ENCODE measurements at regions not wholly inside any gene's neighbourhood (a gene's known extent, or its start where the extent isn't known, plus 50 kb on each side); places are given as distances from the start of the nearest gene placed in this dataset.

GRCh38 chr3:78455712-78456433, 1311.9 kb downstream of the ROBO1 start:
- no peak overlapping the region for H3K9ac ChIP-seq (ENCODE audit: low read depth in 2 of 2, low read length in 2 of 2)
- H3K9me3 ChIP-seq: no peaks in the 10 kb centered on the region
- DNase-seq: no peak
- H3K36me3 ChIP-seq: no peaks in the 10 kb centered on the region
- TF ChIP-seq CTCF (IDR thresholded peaks at IDR 0.05): no peak
- intact Hi-C loops (cut with DNase I): no loop called here
- H3K27ac ChIP-seq: no peak overlapping the region
- no peak overlapping the region for H3K4me3 ChIP-seq
- no peaks in the 10 kb centered on the region for H3K4me1 ChIP-seq
- no peaks in the 10 kb centered on the region for H3K27me3 ChIP-seq

- Histone ChIP-seq H3K36me3 (no peaks in the 10 kb centered on the region), H3K4me1 (no peaks in the 10 kb centered on the region), H3K9ac (ENCODE audit: low read depth in 2 of 2, low read length in 2 of 2) (no peak overlapping the region), H3K4me3 (no peak overlapping the region), H3K27me3 (no peaks in the 10 kb centered on the region), H3K27ac (no peak overlapping the region), H3K9me3 (no peaks in the 10 kb centered on the region)
- DNase-seq: no peak
- TF ChIP-seq CTCF (IDR thresholded peaks at IDR 0.05): no peak
- intact Hi-C loops (cut with DNase I): no loop called here
These were observed 1308.0 kb downstream of the ROBO1 start for GRCh38 chr3:78459796-78460195.

GRCh38 chr3:78462021-78462420, 1305.8 kb downstream of the ROBO1 start:
- H3K36me3 ChIP-seq: no peaks in the 10 kb centered on the region
- no peaks in the 10 kb centered on the region for H3K27me3 ChIP-seq
- H3K9me3 ChIP-seq: no peaks in the 10 kb centered on the region
- no peak overlapping the region for H3K27ac ChIP-seq
- no peaks in the 10 kb centered on the region for H3K4me1 ChIP-seq
- no peak for DNase-seq
- intact Hi-C loops (cut with DNase I): no loop called here
- no peak overlapping the region for H3K9ac ChIP-seq (ENCODE audit: low read depth in 2 of 2, low read length in 2 of 2)
- H3K4me3 ChIP-seq: no peak overlapping the region
- no peak for TF ChIP-seq CTCF (IDR thresholded peaks at IDR 0.05)

- no peak for TF ChIP-seq CTCF (IDR thresholded peaks at IDR 0.05)
- Histone ChIP-seq H3K27ac (no peak overlapping the region), H3K9me3 (no peaks in the 10 kb centered on the region), H3K36me3 (no peaks in the 10 kb centered on the region), H3K4me3 (no peak overlapping the region), H3K9ac (ENCODE audit: low read depth in 2 of 2, low read length in 2 of 2) (no peak overlapping the region), H3K27me3 (no peaks in the 10 kb centered on the region), H3K4me1 (no peaks in the 10 kb centered on the region)
- no peak for DNase-seq
- intact Hi-C loops (cut with DNase I): no loop called here
These were observed 1291.7 kb downstream of the ROBO1 start for GRCh38 chr3:78476076-78476475.

GRCh38 chr3:78481050-78481449, 1286.7 kb downstream of the ROBO1 start:
- no peak for TF ChIP-seq CTCF (IDR thresholded peaks at IDR 0.05)
- intact Hi-C loops (cut with DNase I): no loop called here
- DNase-seq: no peak

More at GRCh38 chr3:78481050-78481449, 1286.7 kb downstream of the ROBO1 start:
- H3K4me3 ChIP-seq: no peak overlapping the region
- H3K27ac ChIP-seq: no peak overlapping the region
- H3K9me3 ChIP-seq: no peaks in the 10 kb centered on the region
- no peaks in the 10 kb centered on the region for H3K36me3 ChIP-seq
- no peaks in the 10 kb centered on the region for H3K4me1 ChIP-seq
- no peak overlapping the region for H3K9ac ChIP-seq (ENCODE audit: low read depth in 2 of 2, low read length in 2 of 2)
- H3K27me3 ChIP-seq: no peaks in the 10 kb centered on the region

Data from colonic mucosa (tissue), 4 donors.